Retinal pigment epithelial cell (primary cell): ENCODE measurements at regions not wholly inside any gene's neighbourhood (a gene's known extent, or its start where the extent isn't known, plus 50 kb on each side); places are given as distances from the start of the nearest gene placed in this dataset.

Experiments used
- DNase-seq: peaks from one replicate; pipeline ENCODE4 v3.0.0-alpha.2; 2010; ENCODE audit warnings: low read depth
- H3K4me3 ChIP-seq: 2 replicates; pipeline ENCODE4 v1.5.1; 2011; ENCODE audit warnings: mild to moderate bottlenecking, low read length, control low read depth, moderate library complexity
- TF ChIP-seq, protein P1 (sequence below): conservative IDR thresholded peaks from 2 replicates; pipeline ENCODE4 v1.5.1; 2011; ENCODE audit warnings: low read depth, low read length, control low read depth, inconsistent platforms

GRCh38 chr5:56446728-56447127, 213.6 kb upstream of the ANKRD55 start:
- DNase-seq: no peak
- no peak overlapping the region for H3K4me3 ChIP-seq
- TF ChIP-seq, protein P1, sequence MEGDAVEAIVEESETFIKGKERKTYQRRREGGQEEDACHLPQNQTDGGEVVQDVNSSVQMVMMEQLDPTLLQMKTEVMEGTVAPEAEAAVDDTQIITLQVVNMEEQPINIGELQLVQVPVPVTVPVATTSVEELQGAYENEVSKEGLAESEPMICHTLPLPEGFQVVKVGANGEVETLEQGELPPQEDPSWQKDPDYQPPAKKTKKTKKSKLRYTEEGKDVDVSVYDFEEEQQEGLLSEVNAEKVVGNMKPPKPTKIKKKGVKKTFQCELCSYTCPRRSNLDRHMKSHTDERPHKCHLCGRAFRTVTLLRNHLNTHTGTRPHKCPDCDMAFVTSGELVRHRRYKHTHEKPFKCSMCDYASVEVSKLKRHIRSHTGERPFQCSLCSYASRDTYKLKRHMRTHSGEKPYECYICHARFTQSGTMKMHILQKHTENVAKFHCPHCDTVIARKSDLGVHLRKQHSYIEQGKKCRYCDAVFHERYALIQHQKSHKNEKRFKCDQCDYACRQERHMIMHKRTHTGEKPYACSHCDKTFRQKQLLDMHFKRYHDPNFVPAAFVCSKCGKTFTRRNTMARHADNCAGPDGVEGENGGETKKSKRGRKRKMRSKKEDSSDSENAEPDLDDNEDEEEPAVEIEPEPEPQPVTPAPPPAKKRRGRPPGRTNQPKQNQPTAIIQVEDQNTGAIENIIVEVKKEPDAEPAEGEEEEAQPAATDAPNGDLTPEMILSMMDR: no peak

- H3K4me3 ChIP-seq: no peak overlapping the region
- DNase-seq: no peak
- TF ChIP-seq, protein P1: no peak
Measured at GRCh38 chr5:56443826-56444225, 210.7 kb upstream of the ANKRD55 start.

DNA sequence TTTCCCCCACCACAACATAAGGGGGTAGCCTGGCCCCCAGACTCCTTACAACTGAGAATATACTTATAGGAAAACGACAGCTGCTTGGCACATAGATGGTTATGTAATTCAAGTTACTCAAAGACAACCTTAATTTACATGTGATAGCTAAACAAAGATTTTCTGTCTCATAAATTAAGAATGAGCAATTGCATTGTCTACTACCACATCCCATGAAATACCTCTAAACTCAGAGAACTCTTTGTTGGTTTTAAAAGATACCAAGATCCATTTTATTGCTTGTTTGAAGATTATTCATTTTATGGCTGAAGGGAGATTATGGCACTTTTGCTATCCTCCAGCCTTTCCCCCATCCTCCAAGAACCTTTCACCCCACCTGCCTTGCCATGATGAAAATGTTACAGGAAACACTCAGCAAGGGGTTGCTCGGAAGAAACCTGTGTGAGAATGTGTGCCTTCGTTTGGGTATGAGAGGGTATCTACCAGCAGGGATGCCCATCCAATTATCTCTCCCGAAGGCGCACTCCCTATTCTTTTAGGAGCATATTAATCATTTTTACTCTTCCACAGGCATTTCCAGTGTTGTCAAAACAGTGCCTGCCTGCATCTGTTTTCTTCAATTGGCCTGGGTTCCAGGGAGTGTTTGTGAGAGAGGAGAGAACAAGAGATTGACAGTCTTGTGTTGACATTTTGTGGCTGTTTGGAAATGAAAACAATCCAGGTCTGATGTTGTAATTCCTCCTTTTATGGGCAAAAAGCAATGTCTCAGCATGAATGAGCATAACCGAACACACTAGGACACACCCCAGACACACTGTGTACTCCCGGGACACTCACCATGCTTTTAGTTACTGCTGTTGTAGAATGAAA, 208.0 kb upstream of the ANKRD55 start:
- peak; percentile 9 for DNase-seq

DNA sequence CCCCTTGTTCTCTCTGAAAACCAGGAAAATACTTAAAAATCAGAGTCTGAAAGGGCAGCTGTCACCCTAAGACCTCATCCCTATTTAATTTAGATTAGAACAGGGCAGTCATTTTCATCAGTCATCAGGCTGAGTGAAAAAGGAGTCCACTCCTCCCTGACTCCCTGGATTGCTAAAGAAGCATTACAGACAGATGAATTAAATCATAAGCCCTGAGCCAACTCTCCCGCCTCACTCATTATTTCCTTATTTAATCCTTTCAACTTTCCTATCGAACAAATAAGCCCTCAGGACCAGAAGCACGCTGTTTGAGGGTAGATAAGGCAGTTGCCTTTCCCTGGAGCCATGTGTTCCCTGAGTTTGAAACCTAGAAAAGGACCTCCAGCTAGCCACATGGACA, 201.9 kb upstream of the ANKRD55 start:
- no peak overlapping the region for H3K4me3 ChIP-seq
- no peak for DNase-seq
- TF ChIP-seq, protein P1: no peak

More for the DNA sequence above, 208.0 kb upstream of the ANKRD55 start:
- H3K4me3 ChIP-seq: no peak overlapping the region
- TF ChIP-seq, protein P1: no peak

- DNase-seq: no peak
- TF ChIP-seq, protein P1: no peak
- no peak overlapping the region for H3K4me3 ChIP-seq
Measured at GRCh38 chr5:56433039-56433617, 200.0 kb upstream of the ANKRD55 start.

- no peak for DNase-seq
- TF ChIP-seq, protein P1: no peak
- no peak overlapping the region for H3K4me3 ChIP-seq
Measured at GRCh38 chr5:56432321-56432720, 199.2 kb upstream of the ANKRD55 start.

DNA sequence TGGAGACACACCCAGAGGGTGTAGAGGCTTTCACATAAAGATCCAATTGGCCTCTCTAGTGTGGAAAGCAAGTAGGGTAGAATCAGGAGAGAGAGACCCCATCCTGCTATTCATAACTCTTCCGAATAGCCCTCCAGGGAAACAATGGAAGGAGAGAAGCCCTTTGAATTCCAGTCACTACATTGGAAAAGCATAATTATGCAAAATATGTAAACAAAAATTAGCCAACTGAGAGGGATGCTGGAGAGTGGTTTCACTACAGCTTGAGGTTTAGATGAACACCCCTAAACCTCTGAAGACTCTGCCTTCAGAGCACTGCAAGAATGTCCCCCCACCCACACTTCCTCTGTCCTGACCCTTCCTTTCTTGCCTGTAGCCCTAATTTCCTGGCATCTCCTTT, 197.3 kb upstream of the ANKRD55 start:
- no peak overlapping the region for H3K4me3 ChIP-seq
- DNase-seq: no peak
- TF ChIP-seq, protein P1: no peak
